Smooth muscle cell (in vitro differentiated cells): ENCODE measurements at regions not wholly inside any gene's neighbourhood (a gene's known extent, or its start where the extent isn't known, plus 50 kb on each side); places are given as distances from the start of the nearest gene placed in this dataset.

Experiments used
- DNase-seq: peaks from one replicate; lab custom pipeline; 2025; ENCODE audit not compliant: unreplicated experiment; lab: John Stamatoyannopoulos, UW
- H2AFZ ChIP-seq: fragments of 200-600 bp; sonication (generic); 2 replicates; pipeline ENCODE4 v1.6.0; 2016; ENCODE audit warnings: antibody characterized with exemption, low read depth, mild to moderate bottlenecking
- H3F3A ChIP-seq: fragments of 200-600 bp; sonication (generic); 2 replicates; pipeline ENCODE4 v1.6.0; 2017; ENCODE audit warnings: antibody characterized with exemption, low read depth
- H3K27ac ChIP-seq: fragments of 200-600 bp; sonication (generic); 2 replicates; pipeline ENCODE4 v1.5.1; 2016; ENCODE audit warnings: low read depth, mild to moderate bottlenecking
- H3K27me3 ChIP-seq: fragments of 200-600 bp; sonication (generic); 2 replicates; pipeline ENCODE4 v1.6.1; 2016; ENCODE audit warnings: low read depth, mild to moderate bottlenecking
- H3K36me3 ChIP-seq: fragments of 200-600 bp; sonication (generic); 2 replicates; pipeline ENCODE4 v1.5.1; 2016; ENCODE audit warnings: low read depth
- H3K4me1 ChIP-seq: fragments of 200-600 bp; sonication (generic); 2 replicates; pipeline ENCODE4 v1.5.1; 2016; ENCODE audit warnings: low read depth
- H3K4me2 ChIP-seq: fragments of 200-600 bp; sonication (generic); 2 replicates; pipeline ENCODE4 v1.6.0; 2016; ENCODE audit warnings: mild to moderate bottlenecking
- H3K4me3 ChIP-seq: fragments of 200-600 bp; sonication (generic); 2 replicates; pipeline ENCODE4 v1.5.1; 2016; ENCODE audit warnings: mild to moderate bottlenecking
- H3K79me2 ChIP-seq: fragments of 200-600 bp; sonication (generic); 2 replicates; pipeline ENCODE4 v1.6.0; 2016; ENCODE audit warnings: low read depth, mild to moderate bottlenecking
- H3K9ac ChIP-seq: fragments of 200-600 bp; sonication (generic); 2 replicates; pipeline ENCODE4 v1.6.0; 2016; ENCODE audit warnings: low read depth
- H3K9me3 ChIP-seq: fragments of 200-600 bp; sonication (generic); replicated peaks from 2 replicates; pipeline ENCODE4 v1.5.1; 2016; ENCODE audit warnings: low read depth
- H4K20me1 ChIP-seq: fragments of 200-600 bp; sonication (generic); 2 replicates; pipeline ENCODE4 v1.6.0; 2016; ENCODE audit warnings: low read depth
- WGBS: methylation state at CpG from one replicate; pipeline ENCODE4 v1.1.7; 2016; ENCODE audit warnings: low lambda C conversion rate; 5-methylcytosine and 5-hydroxymethylcytosine counted together
- TF ChIP-seq, protein P1 (sequence below): fragments of 200-600 bp; sonication (generic); IDR thresholded peaks from 2 replicates; pipeline ENCODE4 v1.5.1; 2017; ENCODE audit warnings: borderline replicate concordance, mild to moderate bottlenecking, antibody characterized with exemption; ENCODE audit not compliant: insufficient read depth, poor library complexity, severe bottlenecking

DNA sequence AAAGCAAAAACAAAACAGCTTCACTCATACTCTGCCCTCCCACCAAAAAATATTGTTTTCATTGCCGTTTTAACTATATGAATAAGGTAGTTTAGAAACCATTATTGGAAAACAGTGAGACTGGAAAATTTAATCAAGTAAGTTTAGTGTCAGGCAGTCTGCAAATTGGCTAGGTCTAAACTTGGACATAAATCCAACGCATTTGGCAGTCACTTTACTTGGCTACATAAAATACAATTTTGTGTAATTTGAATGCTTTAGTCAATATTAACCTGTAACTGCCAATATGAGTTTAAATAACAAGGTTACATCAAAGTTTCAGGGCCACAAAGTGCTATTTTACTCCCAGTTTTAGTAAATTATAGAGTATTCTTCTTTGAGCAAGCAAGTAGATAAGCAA, 202.3 kb upstream of the SLC38A2 start:
- H3K4me3 ChIP-seq, result no peak overlapping the region
- TF ChIP-seq, protein P1, sequence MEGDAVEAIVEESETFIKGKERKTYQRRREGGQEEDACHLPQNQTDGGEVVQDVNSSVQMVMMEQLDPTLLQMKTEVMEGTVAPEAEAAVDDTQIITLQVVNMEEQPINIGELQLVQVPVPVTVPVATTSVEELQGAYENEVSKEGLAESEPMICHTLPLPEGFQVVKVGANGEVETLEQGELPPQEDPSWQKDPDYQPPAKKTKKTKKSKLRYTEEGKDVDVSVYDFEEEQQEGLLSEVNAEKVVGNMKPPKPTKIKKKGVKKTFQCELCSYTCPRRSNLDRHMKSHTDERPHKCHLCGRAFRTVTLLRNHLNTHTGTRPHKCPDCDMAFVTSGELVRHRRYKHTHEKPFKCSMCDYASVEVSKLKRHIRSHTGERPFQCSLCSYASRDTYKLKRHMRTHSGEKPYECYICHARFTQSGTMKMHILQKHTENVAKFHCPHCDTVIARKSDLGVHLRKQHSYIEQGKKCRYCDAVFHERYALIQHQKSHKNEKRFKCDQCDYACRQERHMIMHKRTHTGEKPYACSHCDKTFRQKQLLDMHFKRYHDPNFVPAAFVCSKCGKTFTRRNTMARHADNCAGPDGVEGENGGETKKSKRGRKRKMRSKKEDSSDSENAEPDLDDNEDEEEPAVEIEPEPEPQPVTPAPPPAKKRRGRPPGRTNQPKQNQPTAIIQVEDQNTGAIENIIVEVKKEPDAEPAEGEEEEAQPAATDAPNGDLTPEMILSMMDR, result no peak
- no peak overlapping the region for H3K27ac ChIP-seq
- DNase-seq, result no peak
- H3K9me3 ChIP-seq, result no peaks in the 10 kb centered on the region
- H3K9ac ChIP-seq, result no peak overlapping the region
- no peak overlapping the region for H2AFZ ChIP-seq
- no peak overlapping the region for H3K4me2 ChIP-seq
- H3K79me2 ChIP-seq, result no peaks in the 10 kb centered on the region
- H3K27me3 ChIP-seq, result no peaks in the 10 kb centered on the region
- no peaks in the 10 kb centered on the region for H4K20me1 ChIP-seq
- no peaks in the 10 kb centered on the region for H3F3A ChIP-seq
- H3K4me1 ChIP-seq, result no peaks in the 10 kb centered on the region
- WGBS, result 87% methylated on average over 2 of the region's 2 CpGs
- no peaks in the 10 kb centered on the region for H3K36me3 ChIP-seq

DNA sequence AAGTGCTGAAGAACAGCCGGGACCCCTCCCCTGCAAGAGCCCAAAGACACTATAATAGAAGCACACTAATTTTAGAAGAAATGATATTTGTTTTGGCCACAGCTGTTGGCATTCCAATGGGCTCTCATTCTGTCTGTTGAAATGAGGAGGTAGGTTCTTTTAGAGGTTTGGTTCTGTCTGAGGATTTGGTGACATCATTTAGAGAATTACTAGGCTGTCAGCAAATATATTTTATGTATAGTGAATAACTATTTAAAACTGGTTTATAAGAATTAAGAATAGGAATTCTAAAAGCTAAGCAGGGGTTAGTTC, 200.7 kb upstream of the SLC38A2 start:
- H3K27me3 ChIP-seq, result no peaks in the 10 kb centered on the region
- WGBS, result 96% methylated on average over 1 of the region's 1 CpG

DNA sequence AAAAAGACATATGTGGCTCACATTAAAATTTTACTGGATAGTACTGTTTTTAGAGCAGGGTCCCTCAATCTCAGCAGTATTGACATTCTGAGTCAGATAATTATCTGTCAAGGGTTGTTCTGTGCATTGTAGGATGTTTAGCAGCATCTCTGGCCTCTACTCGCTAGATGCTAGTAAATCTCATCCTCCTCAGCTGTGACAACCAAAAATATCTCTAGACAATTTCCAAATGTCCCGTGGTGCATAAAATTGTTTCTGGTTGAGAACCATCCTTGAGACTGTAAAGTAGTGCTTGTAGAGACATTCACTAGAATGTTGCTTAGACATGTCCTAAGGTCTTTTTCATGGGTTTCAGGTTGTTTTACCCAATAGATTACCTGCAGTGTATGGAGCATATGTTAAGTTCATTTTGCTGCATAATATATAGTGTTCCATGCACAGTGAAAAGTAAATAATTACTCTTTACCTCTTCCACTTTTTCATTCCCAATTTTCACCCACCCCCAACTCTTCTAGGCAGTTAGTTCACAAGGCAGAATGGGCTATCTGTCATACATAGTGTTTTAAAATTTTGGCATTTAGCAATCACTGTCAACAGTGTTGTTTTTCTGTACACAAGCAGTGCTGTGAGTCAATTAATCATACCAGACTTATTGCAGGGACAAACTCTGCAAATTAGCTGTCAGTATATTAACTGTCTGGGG, 200.2 kb upstream of the SLC38A2 start:
- Histone ChIP-seq H3K4me2 (no peak overlapping the region), H3K27ac (no peak overlapping the region), H3K36me3 (no peaks in the 10 kb centered on the region), H3K4me1 (no peaks in the 10 kb centered on the region), H4K20me1 (no peaks in the 10 kb centered on the region), H3K9ac (no peak overlapping the region), H3F3A (no peaks in the 10 kb centered on the region), H3K79me2 (no peaks in the 10 kb centered on the region), H3K27me3 (no peaks in the 10 kb centered on the region), H2AFZ (no peak overlapping the region), H3K4me3 (no peak overlapping the region), H3K9me3 (peaks cover 13% of the 10 kb centered on the region)
- WGBS, result 82% methylated on average over 2 of the region's 2 CpGs
- DNase-seq, result no peak
- TF ChIP-seq, protein P1, result no peak

More for the DNA sequence above, 200.7 kb upstream of the SLC38A2 start:
- H3K4me3 ChIP-seq, result no peak overlapping the region
- no peak overlapping the region for H3K9ac ChIP-seq
- DNase-seq, result no peak
- H3K79me2 ChIP-seq, result no peaks in the 10 kb centered on the region
- H3K36me3 ChIP-seq, result no peaks in the 10 kb centered on the region
- TF ChIP-seq, protein P1, result no peak
- no peak overlapping the region for H3K4me2 ChIP-seq
- H3F3A ChIP-seq, result no peaks in the 10 kb centered on the region
- no peak overlapping the region for H3K27ac ChIP-seq
- H3K4me1 ChIP-seq, result no peaks in the 10 kb centered on the region
- no peak overlapping the region for H2AFZ ChIP-seq
- H4K20me1 ChIP-seq, result no peaks in the 10 kb centered on the region
- peaks cover 8% of the 10 kb centered on the region for H3K9me3 ChIP-seq

DNA sequence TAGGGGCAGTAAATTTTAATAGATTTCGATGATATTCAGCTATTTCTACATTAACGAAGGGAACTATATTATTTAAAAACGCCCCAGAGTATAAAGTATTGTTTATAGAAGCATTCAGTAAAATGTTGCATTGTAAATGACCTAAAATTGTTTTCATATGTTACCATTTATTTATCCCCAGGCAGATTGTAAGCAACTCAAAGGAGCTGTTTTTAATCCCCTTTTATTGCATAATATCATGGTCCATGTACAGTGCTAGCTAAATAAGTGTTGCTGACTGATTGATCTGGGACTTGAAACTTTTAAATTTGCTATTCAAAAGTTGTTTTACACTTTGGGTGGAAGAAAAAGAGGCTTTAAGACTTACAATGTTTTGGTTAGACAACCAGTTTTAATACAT, 199.0 kb upstream of the SLC38A2 start:
- Histone ChIP-seq H3K9ac (no peak overlapping the region), H3K4me3 (no peak overlapping the region), H3K79me2 (no peaks in the 10 kb centered on the region), H3K4me1 (no peaks in the 10 kb centered on the region), H3K27ac (no peak overlapping the region), H3K4me2 (no peak overlapping the region), H2AFZ (no peak overlapping the region), H3K27me3 (no peaks in the 10 kb centered on the region), H3K9me3 (peaks cover 24% of the 10 kb centered on the region), H4K20me1 (no peaks in the 10 kb centered on the region), H3F3A (no peaks in the 10 kb centered on the region), H3K36me3 (peaks cover 7% of the 10 kb centered on the region)
- TF ChIP-seq, protein P1, result no peak
- WGBS, result 97% methylated on average over 3 of the region's 3 CpGs
- DNase-seq, result no peak
